ENCODE measurements at regions not wholly inside any gene's neighbourhood (a gene's known extent, or its start where the extent isn't known, plus 50 kb on each side); places are given as distances from the start of the nearest gene placed in this dataset.

DNA sequence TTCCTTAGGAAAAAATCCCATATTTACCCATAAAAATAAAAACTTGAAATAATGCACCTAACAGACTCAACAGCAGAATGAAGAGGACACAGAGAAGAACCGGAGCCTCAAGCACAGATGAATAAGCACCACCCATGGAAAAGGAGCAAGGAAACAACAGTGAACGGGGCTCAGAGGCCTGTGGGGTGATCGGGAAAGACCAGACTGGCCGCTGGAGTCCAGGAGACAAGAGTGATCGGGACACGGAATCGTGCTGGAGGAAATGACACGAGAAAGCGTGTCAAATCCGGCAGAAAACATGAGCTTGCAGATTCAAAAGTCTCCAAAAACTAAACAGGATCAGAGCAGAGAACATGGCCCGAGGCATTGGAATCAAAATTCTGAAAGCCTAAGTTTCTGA lies 448.0 kb upstream of the SALL3 start:
- H3K27ac ChIP-seq (replicated peaks; ENCODE audit: low read length), result no peak overlapping the region
- H3K79me1 ChIP-seq (ENCODE audit: low read depth, low read length), result no peaks in the 10 kb centered on the region
- no peak overlapping the region for H3K4me3 ChIP-seq (ENCODE audit: low read length in 2 of 2)
- WGBS, 2 donors (ENCODE audit: extremely low coverage in 2 of 2, insufficient read length in 2 of 2, insufficient replicate concordance in 1 of 2), result no CpG with 5 or more reads among the region's 11 CpGs
- no peak overlapping the region for H4K8ac ChIP-seq (ENCODE audit: low read depth, low read length)
- H2AFZ ChIP-seq (ENCODE audit: low read length), result no peak overlapping the region
- H3K4me2 ChIP-seq (ENCODE audit: insufficient read depth, low read length, poor library complexity, severe bottlenecking), result no peak overlapping the region
- H3K14ac ChIP-seq (ENCODE audit: low read length), result peak overlapping the region; percentile 63
- H3K4me1 ChIP-seq (ENCODE audit: control insufficient read depth in 2 of 2, insufficient read depth in 1 of 2, low read depth in 1 of 2, low read length in 2 of 2), result peaks cover 0 to 9% of the 10 kb centered on the region in 2 donors
- no peak overlapping the region for H3K18ac ChIP-seq (ENCODE audit: low read length)
- no peaks in the 10 kb centered on the region for H3K36me3 ChIP-seq (replicated peaks in 1 of 2; ENCODE audit: control insufficient read depth in 2 of 2, insufficient read depth in 2 of 2, low read length in 2 of 2)
- H2BK15ac ChIP-seq (ENCODE audit: low read length), result no peak overlapping the region
- no peak for DNase-seq (ENCODE audit: low spot score)
- no peak overlapping the region for H2BK120ac ChIP-seq (ENCODE audit: low read depth, low read length)
- no peak overlapping the region for H3K4ac ChIP-seq (ENCODE audit: low read length)
- H3K27me3 ChIP-seq (ENCODE audit: control insufficient read depth in 3 of 3, insufficient read depth in 3 of 3, low read depth in 1 of 3, low read length in 3 of 3), result peaks cover 0 to 11% (median 0%) of the 10 kb centered on the region in 3 experiments
- H2AK5ac ChIP-seq (ENCODE audit: low read depth, low read length), result no peak overlapping the region
- peaks cover 0 to 2% of the 10 kb centered on the region in 2 donors for H3K9me3 ChIP-seq (replicated peaks in 1 of 2; ENCODE audit: control insufficient read depth in 2 of 2, insufficient read depth in 1 of 2, low read depth in 1 of 2, low read length in 2 of 2)
- H2BK5ac ChIP-seq (ENCODE audit: low read length), result no peak overlapping the region
- H3K23ac ChIP-seq (ENCODE audit: low read depth, low read length, poor library complexity), result no peak overlapping the region
- no peak overlapping the region for H3K9ac ChIP-seq (ENCODE audit: low read depth, low read length, poor library complexity)
- H2BK12ac ChIP-seq (ENCODE audit: low read length), result no peak overlapping the region
- H4K91ac ChIP-seq (ENCODE audit: low read depth, low read length, poor library complexity), result no peak overlapping the region

DNA sequence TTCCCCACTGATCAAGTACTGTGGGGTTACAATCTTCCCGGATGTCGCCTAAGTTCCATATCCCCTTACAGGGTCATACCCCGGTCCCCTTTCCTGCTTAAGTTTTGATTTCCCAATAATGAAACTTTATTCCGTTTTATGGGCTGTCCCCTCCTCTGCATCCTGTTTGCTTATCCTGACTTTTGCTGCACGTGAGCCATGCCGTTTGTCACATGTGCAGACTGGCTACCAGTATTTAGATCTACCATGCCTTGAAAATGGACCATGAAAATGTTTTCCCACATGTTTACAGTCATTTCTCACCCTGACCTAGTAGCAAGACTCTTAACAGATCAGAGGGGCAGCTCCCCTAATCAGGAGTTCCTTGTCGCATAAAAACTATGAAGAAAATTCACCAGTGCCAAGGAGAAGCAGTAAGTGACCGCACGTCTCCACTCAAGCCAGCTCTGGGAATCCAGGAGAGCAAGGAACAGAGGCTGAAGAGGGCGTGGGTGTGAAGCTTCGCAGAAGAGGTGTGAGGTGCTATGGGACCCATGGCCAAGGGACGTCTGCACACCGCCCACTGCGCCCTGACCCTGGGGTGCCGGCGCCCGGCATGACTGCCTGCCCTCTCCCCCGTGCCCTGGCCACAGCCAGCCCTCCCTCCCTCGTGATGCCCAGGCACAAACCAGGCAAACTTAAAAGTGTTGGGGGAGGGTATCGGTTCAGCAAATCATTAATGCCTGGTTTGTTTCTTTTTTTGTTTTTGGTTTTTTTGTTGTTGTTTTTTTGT lies 440.8 kb upstream of the SALL3 start:
- H2AFZ ChIP-seq (ENCODE audit: low read length), result no peak overlapping the region
- WGBS, 2 donors (ENCODE audit: extremely low coverage in 2 of 2, insufficient read length in 2 of 2, insufficient replicate concordance in 1 of 2), result no CpG with 5 or more reads among the region's 20 CpGs
- DNase-seq (ENCODE audit: low spot score), result no peak

DNA sequence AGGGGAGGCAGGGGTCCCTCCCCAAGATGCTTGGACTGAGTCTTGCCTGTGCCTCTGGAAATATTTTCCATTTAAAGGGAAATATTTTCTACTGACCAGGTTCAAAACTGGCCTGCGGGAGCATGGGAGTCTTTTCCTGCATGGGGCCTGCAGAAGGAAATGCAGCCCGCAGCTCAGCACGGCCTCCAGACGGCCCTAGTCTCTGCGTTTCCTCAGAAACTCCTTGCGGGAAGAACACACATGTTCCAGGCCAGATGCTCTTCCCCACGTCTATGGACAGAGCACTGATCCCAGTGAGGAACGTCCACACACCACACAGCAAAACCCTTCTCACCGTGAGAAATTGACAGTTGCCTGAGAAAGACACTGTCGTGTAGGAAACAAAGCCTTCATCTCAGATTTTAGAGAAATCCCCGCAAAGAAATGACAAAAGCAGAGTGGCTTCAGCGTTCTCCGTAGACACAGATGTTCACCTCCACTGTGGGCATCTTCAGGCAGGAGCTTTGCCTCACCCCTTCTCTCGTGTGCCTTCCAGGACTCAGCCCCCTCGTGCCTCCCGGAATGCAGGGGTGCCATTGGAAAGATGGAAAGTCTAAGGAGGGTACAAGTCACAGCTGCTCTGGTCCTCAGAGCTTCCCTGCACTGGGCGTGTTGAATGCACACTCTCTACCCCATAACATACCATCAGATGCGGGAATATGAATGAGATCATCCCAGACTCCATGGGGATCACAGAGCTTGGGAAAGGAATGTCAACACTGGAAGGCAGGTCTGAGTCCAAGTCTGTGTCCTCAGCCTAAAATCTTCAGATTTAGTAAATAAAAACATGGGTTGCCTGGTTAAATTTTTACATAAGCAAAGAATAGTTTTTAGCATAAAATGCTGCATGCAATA lies 438.7 kb upstream of the SALL3 start:
- no peak overlapping the region for H3K9ac ChIP-seq (ENCODE audit: low read depth, low read length, poor library complexity)

More for the DNA sequence above, 440.8 kb upstream of the SALL3 start:
- Histone ChIP-seq H4K8ac (ENCODE audit: low read depth, low read length) (no peak overlapping the region), H4K91ac (ENCODE audit: low read depth, low read length, poor library complexity) (no peak overlapping the region), H3K4ac (ENCODE audit: low read length) (no peak overlapping the region), H2AK5ac (ENCODE audit: low read depth, low read length) (peak overlapping the region; percentile 64), H3K4me2 (ENCODE audit: insufficient read depth, low read length, poor library complexity, severe bottlenecking) (no peak overlapping the region), H3K4me1 (ENCODE audit: control insufficient read depth in 2 of 2, insufficient read depth in 1 of 2, low read depth in 1 of 2, low read length in 2 of 2) (peaks cover 0 to 3% of the 10 kb centered on the region in 2 donors), H3K23ac (ENCODE audit: low read depth, low read length, poor library complexity) (peak overlapping the region; percentile 62), H3K9ac (ENCODE audit: low read depth, low read length, poor library complexity) (no peak overlapping the region), H2BK5ac (ENCODE audit: low read length) (no peak overlapping the region), H3K9me3 (replicated peaks in 1 of 2; ENCODE audit: control insufficient read depth in 2 of 2, insufficient read depth in 1 of 2, low read depth in 1 of 2, low read length in 2 of 2) (no peaks in the 10 kb centered on the region), H2BK12ac (ENCODE audit: low read length) (no peak overlapping the region), H2BK15ac (ENCODE audit: low read length) (no peak overlapping the region), H3K27ac (replicated peaks; ENCODE audit: low read length) (no peak overlapping the region), H3K4me3 (ENCODE audit: low read length in 2 of 2) (no peak overlapping the region), H2BK120ac (ENCODE audit: low read depth, low read length) (no peak overlapping the region), H3K27me3 (ENCODE audit: control insufficient read depth in 3 of 3, insufficient read depth in 3 of 3, low read depth in 1 of 3, low read length in 3 of 3) (no peaks in the 10 kb centered on the region), H3K14ac (ENCODE audit: low read length) (no peak overlapping the region), H3K18ac (ENCODE audit: low read length) (peak overlapping the region; percentile 70), H3K79me1 (ENCODE audit: low read depth, low read length) (no peaks in the 10 kb centered on the region), H3K36me3 (replicated peaks in 1 of 2; ENCODE audit: control insufficient read depth in 2 of 2, insufficient read depth in 2 of 2, low read length in 2 of 2) (no peaks in the 10 kb centered on the region)

DNA sequence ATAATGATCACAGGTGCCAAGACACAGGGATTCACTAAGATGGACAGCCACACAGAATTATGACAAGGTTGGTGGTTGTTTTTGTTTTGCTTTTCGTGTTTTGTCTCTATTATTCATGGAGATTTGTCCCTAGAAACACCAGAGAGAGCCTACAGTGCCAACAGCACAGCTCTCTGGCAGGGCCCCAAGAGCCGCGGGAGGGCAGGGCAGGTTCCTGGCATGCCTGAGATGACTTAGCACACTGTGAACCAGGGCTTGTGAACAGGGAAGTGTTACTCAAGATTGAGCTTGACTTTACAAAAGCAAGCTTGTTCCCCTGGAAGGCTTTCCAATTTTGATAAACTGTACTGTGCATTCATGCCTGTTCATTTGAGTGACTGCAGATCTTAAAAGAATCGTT lies 437.4 kb upstream of the SALL3 start:
- no peak overlapping the region for H2BK5ac ChIP-seq (ENCODE audit: low read length)
- DNase-seq (ENCODE audit: low spot score), result no peak
- no peak overlapping the region for H4K91ac ChIP-seq (ENCODE audit: low read depth, low read length, poor library complexity)
- no peak overlapping the region for H2AK5ac ChIP-seq (ENCODE audit: low read depth, low read length)
- H3K4me1 ChIP-seq (ENCODE audit: control insufficient read depth in 2 of 2, insufficient read depth in 1 of 2, low read depth in 1 of 2, low read length in 2 of 2), result peaks cover 0 to 3% of the 10 kb centered on the region in 2 donors
- H3K4me3 ChIP-seq (ENCODE audit: low read length in 2 of 2), result no peak overlapping the region
- H3K27me3 ChIP-seq (ENCODE audit: control insufficient read depth in 3 of 3, insufficient read depth in 3 of 3, low read depth in 1 of 3, low read length in 3 of 3), result no peaks in the 10 kb centered on the region
- H2BK15ac ChIP-seq (ENCODE audit: low read length), result no peak overlapping the region
- H3K27ac ChIP-seq (replicated peaks; ENCODE audit: low read length), result no peak overlapping the region
- H3K9ac ChIP-seq (ENCODE audit: low read depth, low read length, poor library complexity), result no peak overlapping the region
- H3K4me2 ChIP-seq (ENCODE audit: insufficient read depth, low read length, poor library complexity, severe bottlenecking), result no peak overlapping the region
- no peak overlapping the region for H3K18ac ChIP-seq (ENCODE audit: low read length)
- WGBS, 2 donors (ENCODE audit: extremely low coverage in 2 of 2, insufficient read length in 2 of 2, insufficient replicate concordance in 1 of 2), result no CpG with 5 or more reads among the region's 4 CpGs
- no peak overlapping the region for H3K14ac ChIP-seq (ENCODE audit: low read length)
- no peak overlapping the region for H4K8ac ChIP-seq (ENCODE audit: low read depth, low read length)
- H3K36me3 ChIP-seq (replicated peaks in 1 of 2; ENCODE audit: control insufficient read depth in 2 of 2, insufficient read depth in 2 of 2, low read length in 2 of 2), result no peaks in the 10 kb centered on the region
- no peaks in the 10 kb centered on the region for H3K9me3 ChIP-seq (replicated peaks in 1 of 2; ENCODE audit: control insufficient read depth in 2 of 2, insufficient read depth in 1 of 2, low read depth in 1 of 2, low read length in 2 of 2)
- no peak overlapping the region for H3K4ac ChIP-seq (ENCODE audit: low read length)
- H2BK12ac ChIP-seq (ENCODE audit: low read length), result no peak overlapping the region
- H3K79me1 ChIP-seq (ENCODE audit: low read depth, low read length), result no peaks in the 10 kb centered on the region
- no peak overlapping the region for H2AFZ ChIP-seq (ENCODE audit: low read length)
- no peak overlapping the region for H2BK120ac ChIP-seq (ENCODE audit: low read depth, low read length)
- no peak overlapping the region for H3K23ac ChIP-seq (ENCODE audit: low read depth, low read length, poor library complexity)

More for the DNA sequence above, 438.7 kb upstream of the SALL3 start:
- Histone ChIP-seq H2AFZ (ENCODE audit: low read length) (no peak overlapping the region), H4K8ac (ENCODE audit: low read depth, low read length) (no peak overlapping the region), H3K36me3 (replicated peaks in 1 of 2; ENCODE audit: control insufficient read depth in 2 of 2, insufficient read depth in 2 of 2, low read length in 2 of 2) (no peaks in the 10 kb centered on the region), H3K18ac (ENCODE audit: low read length) (peak overlapping the region; percentile 28), H4K91ac (ENCODE audit: low read depth, low read length, poor library complexity) (no peak overlapping the region), H3K4ac (ENCODE audit: low read length) (no peak overlapping the region), H3K23ac (ENCODE audit: low read depth, low read length, poor library complexity) (no peak overlapping the region), H3K4me2 (ENCODE audit: insufficient read depth, low read length, poor library complexity, severe bottlenecking) (no peak overlapping the region), H2BK120ac (ENCODE audit: low read depth, low read length) (no peak overlapping the region), H3K9me3 (replicated peaks in 1 of 2; ENCODE audit: control insufficient read depth in 2 of 2, insufficient read depth in 1 of 2, low read depth in 1 of 2, low read length in 2 of 2) (no peaks in the 10 kb centered on the region), H2BK15ac (ENCODE audit: low read length) (no peak overlapping the region), H2BK12ac (ENCODE audit: low read length) (no peak overlapping the region), H3K79me1 (ENCODE audit: low read depth, low read length) (no peaks in the 10 kb centered on the region), H3K4me1 (ENCODE audit: control insufficient read depth in 2 of 2, insufficient read depth in 1 of 2, low read depth in 1 of 2, low read length in 2 of 2) (peaks cover 0 to 3% of the 10 kb centered on the region in 2 donors), H3K27me3 (ENCODE audit: control insufficient read depth in 3 of 3, insufficient read depth in 3 of 3, low read depth in 1 of 3, low read length in 3 of 3) (no peaks in the 10 kb centered on the region), H3K27ac (replicated peaks; ENCODE audit: low read length) (no peak overlapping the region), H3K14ac (ENCODE audit: low read length) (no peak overlapping the region), H2BK5ac (ENCODE audit: low read length) (peak overlapping the region; percentile 7), H2AK5ac (ENCODE audit: low read depth, low read length) (no peak overlapping the region), H3K4me3 (ENCODE audit: low read length in 2 of 2) (no peak overlapping the region)
- no CpG with 5 or more reads among the region's 18 CpGs for whole genome bisulfite sequencing, 2 donors (ENCODE audit: extremely low coverage in 2 of 2, insufficient read length in 2 of 2, insufficient replicate concordance in 1 of 2)
- DNase-seq (ENCODE audit: low spot score), result no peak

All from neuronal stem cell (in vitro differentiated cells).